ENCODE measurements at regions not wholly inside any gene's neighbourhood (a gene's known extent, or its start where the extent isn't known, plus 50 kb on each side); places are given as distances from the start of the nearest gene placed in this dataset.
"Not testable (repeated sequence)": the region's sequence is repeated elsewhere in the genome, so short reads cannot be mapped to it uniquely, and the experiment has no call there.

DNA sequence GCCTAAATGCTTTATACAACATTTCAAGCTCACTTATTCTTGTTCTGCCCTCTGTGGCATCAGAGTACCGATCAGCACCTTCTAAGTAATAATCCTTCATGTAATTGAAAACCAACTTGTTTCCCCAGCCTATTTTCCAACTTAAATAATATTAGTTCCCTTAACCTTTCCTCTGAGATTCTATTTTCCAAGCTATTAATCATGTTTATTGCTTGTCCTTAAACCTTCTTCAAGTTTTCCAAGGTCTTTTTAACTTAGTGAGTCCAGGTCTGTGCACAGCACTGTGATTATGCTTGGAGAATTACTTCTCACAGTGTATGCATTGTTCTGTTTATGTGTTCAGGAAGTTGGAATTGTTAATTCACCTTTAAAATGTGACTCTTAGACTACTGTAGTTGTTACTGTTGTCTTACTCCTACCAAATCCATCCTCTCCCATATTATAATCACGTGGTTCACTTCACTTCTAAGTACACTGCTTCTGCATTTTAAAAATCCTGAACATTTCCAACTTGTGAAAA lies 1039.3 kb upstream of the FOXG1 start:
- H3K4me3 ChIP-seq (ENCODE audit: low read length): no peak overlapping the region
- H3K9me3 ChIP-seq (replicated peaks; ENCODE audit: control insufficient read depth, low read depth, low read length): no peaks in the 10 kb centered on the region
- H3K4me1 ChIP-seq (ENCODE audit: control insufficient read depth, insufficient read depth, low read length): no peaks in the 10 kb centered on the region
- DNase-seq: peak; percentile 20
- H3K27me3 ChIP-seq (ENCODE audit: control insufficient read depth, insufficient read depth, low read length): no peaks in the 10 kb centered on the region
- H3K27ac ChIP-seq (ENCODE audit: low read length): no peak overlapping the region
- H3K36me3 ChIP-seq (ENCODE audit: control insufficient read depth, insufficient read depth, low read length): no peaks in the 10 kb centered on the region
- WGBS (ENCODE audit: insufficient coverage): 50% methylated on average over 1 of the region's 2 CpGs

DNA sequence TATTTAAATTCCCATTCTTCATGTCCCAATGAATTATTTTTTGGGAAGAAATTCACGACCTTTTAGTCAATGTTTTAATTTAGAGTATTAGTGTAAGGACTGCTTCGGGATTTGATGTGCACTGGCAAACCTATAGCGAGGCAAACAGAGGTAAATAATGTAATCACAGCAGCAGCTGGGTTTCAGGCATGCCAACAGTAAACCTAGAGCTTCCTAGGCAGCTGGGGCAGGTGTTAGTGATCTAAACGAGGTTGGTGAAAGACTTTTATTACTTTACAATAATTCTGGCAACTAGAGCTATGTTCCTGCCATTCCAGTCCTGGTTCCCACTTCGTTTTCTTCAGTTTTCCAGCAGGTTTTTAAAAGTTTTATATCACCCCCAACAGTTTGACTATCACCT lies 1036.4 kb upstream of the FOXG1 start:
- 9% methylated on average over 2 of the region's 5 CpGs for WGBS (ENCODE audit: insufficient coverage)
- no peaks in the 10 kb centered on the region for H3K4me1 ChIP-seq (ENCODE audit: control insufficient read depth, insufficient read depth, low read length)
- H3K36me3 ChIP-seq (ENCODE audit: control insufficient read depth, insufficient read depth, low read length): no peaks in the 10 kb centered on the region
- H3K27me3 ChIP-seq (ENCODE audit: control insufficient read depth, insufficient read depth, low read length): no peaks in the 10 kb centered on the region
- DNase-seq: no peak
- H3K27ac ChIP-seq (ENCODE audit: low read length): no peak overlapping the region
- H3K9me3 ChIP-seq (replicated peaks; ENCODE audit: control insufficient read depth, low read depth, low read length): no peaks in the 10 kb centered on the region
- no peak overlapping the region for H3K4me3 ChIP-seq (ENCODE audit: low read length)

DNA sequence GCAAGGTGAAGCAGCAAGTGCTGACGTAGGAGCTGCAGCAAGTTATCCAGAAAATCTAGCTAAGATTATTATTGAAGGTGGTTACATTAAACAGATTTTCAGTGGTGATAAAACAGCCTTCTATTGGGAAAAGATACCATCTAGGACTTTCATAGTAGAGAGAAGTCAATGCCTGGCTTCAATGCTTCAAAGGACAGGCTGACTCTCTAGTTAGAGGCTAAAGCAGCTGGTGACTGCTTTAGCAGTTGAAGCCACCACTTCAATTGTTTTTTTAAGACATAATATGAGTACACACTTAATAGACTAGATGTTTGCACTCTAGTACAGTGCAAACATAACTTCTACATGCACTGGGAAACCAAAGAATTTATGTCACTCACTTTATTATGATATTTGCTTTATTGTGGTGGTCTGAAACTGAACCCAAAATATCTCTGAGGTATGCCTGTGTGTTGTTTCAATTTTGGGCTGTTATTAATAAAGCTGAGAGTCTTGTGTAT lies 1026.9 kb upstream of the FOXG1 start:
- H3K4me3 ChIP-seq (ENCODE audit: low read length): no peak overlapping the region
- no CpG with 5 or more reads among the region's 1 CpG for WGBS (ENCODE audit: insufficient coverage)
- H3K27ac ChIP-seq (ENCODE audit: low read length): no peak overlapping the region
- no peaks in the 10 kb centered on the region for H3K27me3 ChIP-seq (ENCODE audit: control insufficient read depth, insufficient read depth, low read length)
- no peak for DNase-seq
- H3K9me3 ChIP-seq (replicated peaks; ENCODE audit: control insufficient read depth, low read depth, low read length): no peaks in the 10 kb centered on the region
- H3K36me3 ChIP-seq (ENCODE audit: control insufficient read depth, insufficient read depth, low read length): no peaks in the 10 kb centered on the region
- H3K4me1 ChIP-seq (ENCODE audit: control insufficient read depth, insufficient read depth, low read length): no peaks in the 10 kb centered on the region

DNA sequence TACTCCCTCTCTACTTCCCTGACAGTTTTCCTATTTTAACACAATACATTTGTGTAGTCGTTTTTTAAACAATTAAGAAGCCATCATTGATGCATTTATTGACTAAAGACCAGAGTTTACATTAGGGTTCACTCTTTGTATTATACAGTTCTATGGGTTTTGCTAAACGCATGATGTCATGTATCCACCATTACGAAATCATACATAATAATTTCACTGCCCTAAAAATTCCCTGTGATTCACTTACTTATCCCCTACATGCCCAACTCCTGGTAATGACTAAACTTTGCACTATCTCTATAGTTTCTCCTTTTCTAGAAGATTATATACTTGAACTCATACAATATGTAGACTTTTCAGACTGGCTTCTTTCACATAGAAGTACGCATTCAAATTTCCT lies 1016.5 kb upstream of the FOXG1 start:
- no peaks in the 10 kb centered on the region for H3K4me1 ChIP-seq (ENCODE audit: control insufficient read depth, insufficient read depth, low read length)
- no peaks in the 10 kb centered on the region for H3K9me3 ChIP-seq (replicated peaks; ENCODE audit: control insufficient read depth, low read depth, low read length)
- DNase-seq: no peak
- no CpG with 5 or more reads among the region's 4 CpGs for WGBS (ENCODE audit: insufficient coverage)
- H3K27ac ChIP-seq (ENCODE audit: low read length): no peak overlapping the region
- no peak overlapping the region for H3K4me3 ChIP-seq (ENCODE audit: low read length)
- H3K27me3 ChIP-seq (ENCODE audit: control insufficient read depth, insufficient read depth, low read length): no peaks in the 10 kb centered on the region
- H3K36me3 ChIP-seq (ENCODE audit: control insufficient read depth, insufficient read depth, low read length): no peaks in the 10 kb centered on the region

DNA sequence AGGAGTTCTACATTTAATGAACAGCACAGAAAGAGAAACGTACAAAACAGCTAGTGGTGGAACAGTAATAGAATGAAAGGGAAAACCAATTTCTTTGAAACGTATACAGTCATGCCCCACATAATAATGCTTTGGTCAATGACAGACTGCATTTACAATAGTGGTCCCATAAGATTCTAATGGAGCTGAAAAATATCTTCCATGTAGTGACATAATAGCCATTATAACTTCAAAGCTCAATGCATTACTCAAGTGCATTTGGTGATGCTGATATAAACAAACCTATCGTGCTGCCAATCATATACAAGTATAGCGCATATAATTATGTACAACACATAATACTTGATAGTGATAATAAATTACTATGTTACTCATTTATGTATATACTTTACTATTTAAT lies 1008.9 kb upstream of the FOXG1 start:
- not testable (repeated sequence) for H3K27ac ChIP-seq (ENCODE audit: low read length); H3K4me1 ChIP-seq (ENCODE audit: control insufficient read depth, insufficient read depth, low read length); H3K4me3 ChIP-seq (ENCODE audit: low read length); H3K9me3 ChIP-seq (replicated peaks; ENCODE audit: control insufficient read depth, low read depth, low read length); H3K36me3 ChIP-seq (ENCODE audit: control insufficient read depth, insufficient read depth, low read length); H3K27me3 ChIP-seq (ENCODE audit: control insufficient read depth, insufficient read depth, low read length); DNase-seq
- WGBS (ENCODE audit: insufficient coverage): no CpG with 5 or more reads among the region's 4 CpGs

DNA sequence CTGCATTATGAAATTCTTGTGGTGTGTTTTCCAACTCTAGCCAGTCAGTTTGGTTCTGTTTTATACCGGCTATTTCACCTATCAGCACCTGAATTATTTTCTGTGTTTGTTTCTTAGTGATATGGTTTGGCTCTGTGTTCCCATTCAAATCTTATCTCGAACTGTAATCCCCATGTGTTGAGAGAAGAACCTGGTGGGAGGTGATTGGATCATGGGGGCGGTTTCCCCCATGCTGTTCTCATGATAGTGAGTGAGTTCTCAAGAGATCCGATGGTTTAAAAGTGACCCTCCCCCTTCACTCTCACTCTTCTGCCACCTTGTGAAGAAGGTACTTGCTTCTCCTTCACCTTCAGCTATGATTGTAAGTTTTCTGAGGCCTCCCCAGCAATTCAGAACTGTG lies 1006.2 kb upstream of the FOXG1 start:
- H3K27me3 ChIP-seq (ENCODE audit: control insufficient read depth, insufficient read depth, low read length); DNase-seq; H3K36me3 ChIP-seq (ENCODE audit: control insufficient read depth, insufficient read depth, low read length); H3K9me3 ChIP-seq (replicated peaks; ENCODE audit: control insufficient read depth, low read depth, low read length); H3K4me1 ChIP-seq (ENCODE audit: control insufficient read depth, insufficient read depth, low read length); H3K4me3 ChIP-seq (ENCODE audit: low read length); H3K27ac ChIP-seq (ENCODE audit: low read length): not testable (repeated sequence)
- WGBS (ENCODE audit: insufficient coverage): no CpG with 5 or more reads among the region's 4 CpGs

DNA sequence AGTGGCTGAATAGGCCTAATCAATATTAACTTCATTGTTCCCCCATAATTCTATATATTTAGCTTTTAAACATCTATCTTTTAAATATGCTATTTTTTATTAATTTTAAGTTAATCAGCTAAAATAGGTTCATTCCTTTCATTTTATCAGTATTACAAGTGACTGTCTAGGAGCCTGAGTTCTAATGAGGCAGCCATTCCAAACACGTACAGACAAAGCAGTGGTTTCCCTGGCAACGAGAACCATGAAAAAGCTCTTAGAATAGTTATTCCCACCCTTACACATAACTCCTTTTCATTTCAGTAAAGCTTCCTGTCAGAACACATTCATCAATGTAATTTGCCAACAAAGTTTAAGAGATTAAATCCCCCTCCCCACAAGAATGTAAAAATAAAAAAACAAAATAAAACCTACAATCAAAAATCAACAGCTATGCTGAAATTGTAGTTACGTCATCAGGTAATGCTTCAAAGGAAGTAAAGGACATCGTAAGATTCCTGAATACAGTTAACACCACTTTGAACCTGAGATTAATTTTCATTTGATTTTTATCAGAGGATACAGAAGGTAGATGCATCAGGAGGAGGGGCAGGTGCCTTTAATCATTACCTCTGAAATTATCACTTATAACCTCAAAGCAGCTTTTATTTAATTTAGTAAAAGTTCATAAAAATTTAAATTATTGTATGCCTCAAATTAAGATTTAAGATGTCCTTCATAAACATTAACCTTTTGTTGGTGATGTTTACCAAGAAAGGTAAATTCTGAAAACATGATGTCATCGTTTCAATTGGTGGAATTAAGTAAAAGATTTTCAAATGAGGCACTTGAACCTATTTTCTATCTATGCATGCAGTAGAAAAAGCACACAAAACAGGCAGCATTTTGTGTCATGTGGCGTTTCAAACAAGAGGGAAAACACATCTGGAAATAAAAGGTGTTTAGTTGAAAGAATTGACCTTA lies 967.2 kb upstream of the FOXG1 start:
- 20% methylated on average over 1 of the region's 6 CpGs for WGBS (ENCODE audit: insufficient coverage)
- H3K9me3 ChIP-seq (replicated peaks; ENCODE audit: control insufficient read depth, low read depth, low read length); H3K4me3 ChIP-seq (ENCODE audit: low read length): not testable (repeated sequence)

DNA sequence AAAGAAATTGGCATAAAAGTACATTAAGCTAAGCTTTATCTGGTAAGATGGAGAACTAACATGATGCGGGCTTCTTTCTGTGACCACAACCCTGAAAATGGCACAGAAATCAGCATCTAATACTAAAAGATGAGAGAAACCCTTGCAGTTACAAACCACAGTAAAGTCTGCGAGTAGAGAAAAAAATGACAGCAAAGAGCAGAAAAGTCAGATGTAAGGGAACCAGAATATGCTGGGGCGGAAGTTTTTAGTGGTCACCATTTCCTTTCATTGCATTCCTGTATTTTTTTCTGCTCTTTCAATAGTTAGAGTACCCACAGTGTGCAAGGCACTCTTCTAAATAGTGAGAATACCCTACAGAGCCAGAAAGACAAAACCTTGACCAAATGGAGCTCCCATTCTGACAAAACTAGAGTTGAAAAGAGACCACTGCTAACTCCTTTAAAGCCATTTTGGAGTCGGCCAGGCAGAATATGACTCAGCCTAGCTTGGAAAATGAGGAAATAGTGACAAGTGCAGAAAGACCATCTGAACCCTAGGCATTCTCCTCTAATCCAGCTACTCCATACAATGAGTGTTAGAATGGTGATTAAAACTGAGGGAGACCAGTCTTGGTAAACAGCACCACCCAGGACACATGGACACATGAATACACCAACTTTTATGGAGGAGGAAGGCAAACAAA lies 948.7 kb upstream of the FOXG1 start:
- H3K4me1 ChIP-seq (ENCODE audit: control insufficient read depth, insufficient read depth, low read length); H3K27ac ChIP-seq (ENCODE audit: low read length); H3K9me3 ChIP-seq (replicated peaks; ENCODE audit: control insufficient read depth, low read depth, low read length); DNase-seq; H3K4me3 ChIP-seq (ENCODE audit: low read length); H3K27me3 ChIP-seq (ENCODE audit: control insufficient read depth, insufficient read depth, low read length); H3K36me3 ChIP-seq (ENCODE audit: control insufficient read depth, insufficient read depth, low read length): not testable (repeated sequence)
- no CpG with 5 or more reads among the region's 4 CpGs for WGBS (ENCODE audit: insufficient coverage)

More for the DNA sequence above, 967.2 kb upstream of the FOXG1 start:
- not testable (repeated sequence) for H3K36me3 ChIP-seq (ENCODE audit: control insufficient read depth, insufficient read depth, low read length); H3K27me3 ChIP-seq (ENCODE audit: control insufficient read depth, insufficient read depth, low read length); H3K27ac ChIP-seq (ENCODE audit: low read length); H3K4me1 ChIP-seq (ENCODE audit: control insufficient read depth, insufficient read depth, low read length)
- DNase-seq: peak; percentile 5

DNA sequence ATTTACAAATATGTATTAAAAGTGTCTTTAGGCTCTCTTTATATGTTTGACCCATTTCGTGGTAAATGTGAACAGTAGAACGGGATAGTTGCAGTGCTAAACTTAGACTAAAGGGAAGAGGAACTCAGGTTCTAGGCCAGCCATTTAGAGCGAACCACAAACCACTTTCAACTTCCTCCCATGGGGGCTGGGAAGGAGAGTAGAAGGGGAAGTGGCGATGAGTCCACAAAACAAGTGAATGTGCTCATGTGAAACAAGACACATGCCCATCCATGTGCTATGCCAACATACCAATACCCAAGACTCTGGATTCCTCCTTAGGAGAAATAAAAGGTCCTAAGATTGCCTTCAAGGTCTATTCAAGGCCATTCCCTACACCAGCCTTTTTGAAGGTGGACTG lies 940.4 kb upstream of the FOXG1 start:
- peak; percentile 56 for DNase-seq
- not testable (repeated sequence) for H3K36me3 ChIP-seq (ENCODE audit: control insufficient read depth, insufficient read depth, low read length); H3K9me3 ChIP-seq (replicated peaks; ENCODE audit: control insufficient read depth, low read depth, low read length); H3K4me1 ChIP-seq (ENCODE audit: control insufficient read depth, insufficient read depth, low read length); H3K27me3 ChIP-seq (ENCODE audit: control insufficient read depth, insufficient read depth, low read length); H3K27ac ChIP-seq (ENCODE audit: low read length); H3K4me3 ChIP-seq (ENCODE audit: low read length)
- no CpG with 5 or more reads among the region's 4 CpGs for WGBS (ENCODE audit: insufficient coverage)

DNA sequence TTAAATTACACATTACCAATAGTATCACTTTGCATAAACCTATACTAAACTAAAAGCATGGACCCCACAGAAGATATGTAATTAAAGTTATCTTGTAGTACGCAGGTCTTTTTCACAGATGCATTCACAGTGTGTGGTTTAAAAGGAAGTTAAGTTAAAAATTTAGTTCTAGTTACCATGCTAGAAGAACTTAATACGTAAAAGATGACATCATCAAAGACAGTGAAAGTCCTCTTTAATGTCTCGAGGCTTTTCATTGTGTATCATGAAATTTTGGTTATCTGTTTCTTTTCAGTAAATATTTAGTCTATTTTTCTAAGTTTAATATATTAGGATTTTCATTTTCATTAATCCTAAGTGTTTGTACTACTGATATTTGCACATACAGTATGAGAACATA lies 934.6 kb upstream of the FOXG1 start:
- H3K27me3 ChIP-seq (ENCODE audit: control insufficient read depth, insufficient read depth, low read length); H3K4me3 ChIP-seq (ENCODE audit: low read length); H3K9me3 ChIP-seq (replicated peaks; ENCODE audit: control insufficient read depth, low read depth, low read length); H3K36me3 ChIP-seq (ENCODE audit: control insufficient read depth, insufficient read depth, low read length); DNase-seq; H3K4me1 ChIP-seq (ENCODE audit: control insufficient read depth, insufficient read depth, low read length); H3K27ac ChIP-seq (ENCODE audit: low read length): not testable (repeated sequence)
- WGBS (ENCODE audit: insufficient coverage): no CpG with 5 or more reads among the region's 3 CpGs

Data from muscle of leg (tissue), 3 donors.